Keratinocyte (primary cell): ENCODE measurements at regions not wholly inside any gene's neighbourhood (a gene's known extent, or its start where the extent isn't known, plus 50 kb on each side); places are given as distances from the start of the nearest gene placed in this dataset.

Source experiments
- DNase-seq: peaks from one replicate; pipeline ENCODE4 v3.0.0-alpha.2; 2011; ENCODE audit warnings: low read depth, missing footprints, low spot score
- FAIRE-seq: peaks from 2 replicates; lab custom pipeline; 2011; peaks lifted over from hg19 to GRCh38; lab: Jason Lieb, UNC
- H2AFZ ChIP-seq: 2 replicates; pipeline ENCODE4 v1.6.0; 2012; ENCODE audit warnings: low read length, control low read depth, inconsistent platforms; ENCODE audit not compliant: control insufficient read depth
- H3K27ac ChIP-seq: 2 replicates; pipeline ENCODE4 v1.5.1; 2011; ENCODE audit warnings: low read length; ENCODE audit not compliant: control insufficient read depth, insufficient read depth
- H3K27me3 ChIP-seq: 3 replicates; pipeline ENCODE4 v1.6.0; 2011; ENCODE audit warnings: low read length; ENCODE audit not compliant: control insufficient read depth, insufficient read depth; ENCODE audit errors: extremely low read depth
- H3K36me3 ChIP-seq, 2 experiments: 2 replicates in 1 of 2; 3 replicates in 1 of 2; pipeline ENCODE4 v1.5.1; 2011; ENCODE audit warnings: low read length in 2 of 2, mild to moderate bottlenecking in 1 of 2; ENCODE audit not compliant: control insufficient read depth in 2 of 2, insufficient read depth in 2 of 2; ENCODE audit errors: extremely low read depth in 1 of 2
- H3K4me1 ChIP-seq: 3 replicates; pipeline ENCODE4 v1.5.1; 2011; ENCODE audit warnings: low read length; ENCODE audit not compliant: control insufficient read depth, insufficient read depth; ENCODE audit errors: extremely low read depth
- H3K4me2 ChIP-seq: 3 replicates; pipeline ENCODE4 v1.6.0; 2011; ENCODE audit warnings: low read depth, low read length; ENCODE audit not compliant: control insufficient read depth, insufficient read depth; ENCODE audit errors: extremely low read depth
- H3K4me3 ChIP-seq, 3 experiments: fragments of 200-600 bp in 1 of 3; sonication (generic) in 1 of 3; 2 replicates in 2 of 3; 3 replicates in 1 of 3; pipeline ENCODE4 v1.5.1; 2011 to 2016; ENCODE audit warnings: low read length in 3 of 3, mild to moderate bottlenecking in 3 of 3, control low read depth in 2 of 3, inconsistent platforms in 1 of 3, low read depth in 1 of 3, mixed read lengths in 1 of 3, mixed run types in 1 of 3, moderate library complexity in 1 of 3; ENCODE audit not compliant: control insufficient read depth in 2 of 3, insufficient read depth in 2 of 3; ENCODE audit errors: extremely low read depth in 1 of 3
- H3K79me2 ChIP-seq: 2 replicates; pipeline ENCODE4 v1.6.0; 2012; ENCODE audit warnings: low read length; ENCODE audit not compliant: control insufficient read depth, insufficient read depth
- H3K9ac ChIP-seq: 3 replicates; pipeline ENCODE4 v1.6.0; 2011; ENCODE audit warnings: low read length; ENCODE audit not compliant: control insufficient read depth, insufficient read depth; ENCODE audit errors: extremely low read depth
- H3K9me1 ChIP-seq: 3 replicates; pipeline ENCODE4 v1.6.0; 2011; ENCODE audit warnings: low read length; ENCODE audit not compliant: control insufficient read depth, insufficient read depth; ENCODE audit errors: extremely low read depth
- H3K9me3 ChIP-seq: 2 replicates; pipeline ENCODE4 v1.5.1; 2012; ENCODE audit warnings: low read depth, low read length; ENCODE audit not compliant: control insufficient read depth
- H4K20me1 ChIP-seq: 3 replicates; pipeline ENCODE4 v1.6.0; 2011; ENCODE audit warnings: low read length; ENCODE audit not compliant: control insufficient read depth, insufficient read depth; ENCODE audit errors: extremely low read depth
- CTCF ChIP-seq, 3 experiments: IDR thresholded peaks in 1 of 3; conservative IDR thresholded peaks in 1 of 3; optimal IDR thresholded peaks in 1 of 3; 2 replicates in 2 of 3; 3 replicates in 1 of 3; pipeline versions ENCODE3 to v1.5.1; 2011; ENCODE audit warnings: low read length in 3 of 3, mild to moderate bottlenecking in 3 of 3, moderate library complexity in 2 of 3, control low read depth in 1 of 3, inconsistent platforms in 1 of 3; ENCODE audit not compliant: insufficient read depth in 2 of 3; ENCODE audit errors: extremely low read depth in 1 of 3
- EZH2 ChIP-seq: IDR thresholded peaks from one replicate; pipeline ENCODE4 v1.6.1; 2012; ENCODE audit warnings: inconsistent platforms, mild to moderate bottlenecking, low read length, moderate library complexity
- dilution Hi-C: fragments of 300-500 bp; cut with MboI; formaldehyde crosslinking; loops from one replicate; pipeline ENCODE4 v1.7.0; 2020; ENCODE audit warnings: low sequenced_read_pairs; ENCODE audit not compliant: extremely low pct_ligation_motif_present

- no peaks in the 10 kb centered on the region for H3K36me3 ChIP-seq
- H3K27ac ChIP-seq: no peak overlapping the region
- H3K4me1 ChIP-seq: no peaks in the 10 kb centered on the region
- H3K4me2 ChIP-seq: no peak overlapping the region
- H3K4me3 ChIP-seq: no peak overlapping the region
- FAIRE-seq: no peak
- no peak overlapping the region for H2AFZ ChIP-seq
- no peaks in the 10 kb centered on the region for H3K9me3 ChIP-seq
- no peaks in the 10 kb centered on the region for H4K20me1 ChIP-seq
- TF ChIP-seq EZH2 (no peak), CTCF (optimal IDR thresholded peaks at IDR 0.05 in 1 of 3, IDR thresholded peaks at IDR 0.05 in 1 of 3, conservative IDR thresholded peaks at IDR 0.05 in 1 of 3; ENCODE audit: extremely low read depth in 1 of 3, insufficient read depth in 2 of 3, low read length in 3 of 3) (no peak)
- dilution Hi-C loops: no loop called here
- H3K79me2 ChIP-seq: no peaks in the 10 kb centered on the region
- H3K9me1 ChIP-seq: no peaks in the 10 kb centered on the region
- H3K27me3 ChIP-seq: no peaks in the 10 kb centered on the region
- no peak overlapping the region for H3K9ac ChIP-seq
- no peak for DNase-seq
These were observed 596.2 kb upstream of the LRRC4C start for GRCh38 chr11:42055606-42056005.

- no peak for FAIRE-seq
- Histone ChIP-seq H3K4me3 (no peak overlapping the region), H3K4me1 (no peaks in the 10 kb centered on the region), H2AFZ (no peak overlapping the region), H3K27me3 (no peaks in the 10 kb centered on the region), H3K4me2 (no peak overlapping the region), H3K9me1 (no peaks in the 10 kb centered on the region), H3K27ac (no peak overlapping the region), H4K20me1 (no peaks in the 10 kb centered on the region), H3K9ac (no peak overlapping the region), H3K79me2 (no peaks in the 10 kb centered on the region), H3K9me3 (no peaks in the 10 kb centered on the region), H3K36me3 (no peaks in the 10 kb centered on the region)
- DNase-seq: no peak
- dilution Hi-C loops: no loop called here
- no peak for TF ChIP-seq CTCF (optimal IDR thresholded peaks at IDR 0.05 in 1 of 3, IDR thresholded peaks at IDR 0.05 in 1 of 3, conservative IDR thresholded peaks at IDR 0.05 in 1 of 3; ENCODE audit: extremely low read depth in 1 of 3, insufficient read depth in 2 of 3, low read length in 3 of 3)
- TF ChIP-seq EZH2: no peak
These were observed 599.3 kb upstream of the LRRC4C start for GRCh38 chr11:42058794-42059193.
